RKO (cell line): ENCODE measurements at regions not wholly inside any gene's neighbourhood (a gene's known extent, or its start where the extent isn't known, plus 50 kb on each side); places are given as distances from the start of the nearest gene placed in this dataset.

Experiments
- DNase-seq: peaks from one replicate; pipeline ENCODE4 v3.0.0-alpha.2; 2016; ENCODE audit warnings: low spot score

DNA sequence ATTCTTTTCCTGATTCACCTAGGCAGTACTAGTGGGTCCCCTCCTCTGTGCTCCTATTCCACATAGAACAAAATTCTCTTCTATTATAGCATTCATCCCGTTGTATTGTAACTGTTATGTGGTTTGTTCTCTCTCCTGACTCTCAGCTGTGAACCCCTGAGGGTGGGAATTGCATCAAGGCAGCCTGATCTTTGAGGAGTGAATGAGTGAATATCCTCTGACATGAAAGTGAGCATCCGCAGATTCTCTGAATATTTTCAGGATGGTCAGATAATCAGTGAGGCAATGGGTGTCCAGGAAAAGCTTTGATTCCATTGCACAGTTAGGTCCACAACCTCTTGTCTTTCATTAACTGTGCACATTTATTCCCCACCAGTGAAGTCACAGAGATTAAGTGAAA lies 67.6 kb upstream of the SLC22A23 start:
- no peak for DNase-seq

DNA sequence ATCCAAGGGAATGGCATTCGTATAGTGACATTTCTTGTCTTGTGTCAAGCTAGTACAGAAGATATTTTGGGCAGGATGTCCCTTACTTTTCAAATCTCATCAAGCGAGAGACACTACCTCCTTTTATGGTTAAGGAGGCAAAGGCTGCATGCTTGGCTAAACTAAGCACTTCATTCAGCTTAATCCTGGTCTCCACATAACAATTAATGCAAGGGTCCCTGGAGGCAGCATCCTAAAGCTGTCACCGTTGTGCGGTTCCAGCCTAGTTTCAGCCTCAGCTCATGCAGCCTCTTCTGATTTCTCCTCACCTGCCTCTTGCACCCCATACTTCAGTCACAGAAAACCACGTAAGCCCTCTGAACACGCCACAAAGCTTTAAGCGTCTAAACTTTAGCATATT lies 67.1 kb upstream of the SLC22A23 start:
- DNase-seq = no peak

DNA sequence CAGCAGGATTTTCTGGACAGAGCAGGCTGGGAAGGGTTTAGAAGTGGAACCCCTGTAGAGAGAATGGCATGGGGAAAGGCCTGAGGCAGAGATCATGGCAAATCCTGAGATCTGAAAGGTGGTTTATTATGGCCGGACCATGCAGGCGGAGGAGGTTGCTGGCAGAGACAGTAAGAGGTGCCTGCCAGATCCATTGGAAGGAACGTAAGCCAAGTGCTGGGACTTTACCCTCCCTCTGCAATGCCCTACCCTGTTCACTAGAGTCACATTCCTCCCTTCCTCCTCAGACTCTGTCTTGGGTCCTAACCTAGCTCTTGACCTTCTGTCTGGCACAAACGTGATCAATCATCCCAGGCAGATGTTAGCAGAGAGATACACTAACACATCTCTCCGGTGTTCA lies 66.4 kb upstream of the SLC22A23 start:
- no peak for DNase-seq

DNA sequence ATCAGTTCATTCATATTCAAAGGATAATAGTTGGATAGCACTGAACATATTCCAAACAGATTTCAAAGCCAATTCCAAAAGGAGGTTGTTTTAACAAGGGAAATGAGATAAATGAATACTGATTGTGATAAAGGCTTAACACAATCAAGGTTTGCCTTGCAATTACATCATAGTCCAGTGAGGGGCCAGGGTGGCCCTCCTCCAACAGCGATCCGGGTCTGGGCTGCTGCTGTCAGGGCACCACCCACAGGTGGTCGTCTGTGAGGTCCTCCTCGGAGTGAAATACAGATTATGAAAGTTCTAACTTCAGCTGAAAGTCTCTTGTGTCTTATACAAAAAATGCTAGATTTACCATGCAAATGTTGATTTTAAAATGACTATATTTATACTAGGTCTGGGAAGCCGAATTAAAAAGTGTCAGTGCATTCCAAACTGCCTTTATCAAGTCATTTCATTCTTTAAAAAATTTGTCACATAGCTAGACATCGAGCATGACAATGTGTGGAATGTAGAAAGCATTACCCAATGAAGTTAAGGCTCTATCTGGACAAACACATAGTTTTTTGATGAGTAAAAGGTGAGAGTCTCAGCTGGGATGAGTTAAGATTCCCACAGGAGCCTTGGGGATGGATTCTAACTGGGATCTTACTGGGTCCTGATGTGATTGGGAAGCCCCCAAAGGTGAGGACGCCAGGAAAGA lies 65.9 kb upstream of the SLC22A23 start:
- DNase-seq = no peak

DNA sequence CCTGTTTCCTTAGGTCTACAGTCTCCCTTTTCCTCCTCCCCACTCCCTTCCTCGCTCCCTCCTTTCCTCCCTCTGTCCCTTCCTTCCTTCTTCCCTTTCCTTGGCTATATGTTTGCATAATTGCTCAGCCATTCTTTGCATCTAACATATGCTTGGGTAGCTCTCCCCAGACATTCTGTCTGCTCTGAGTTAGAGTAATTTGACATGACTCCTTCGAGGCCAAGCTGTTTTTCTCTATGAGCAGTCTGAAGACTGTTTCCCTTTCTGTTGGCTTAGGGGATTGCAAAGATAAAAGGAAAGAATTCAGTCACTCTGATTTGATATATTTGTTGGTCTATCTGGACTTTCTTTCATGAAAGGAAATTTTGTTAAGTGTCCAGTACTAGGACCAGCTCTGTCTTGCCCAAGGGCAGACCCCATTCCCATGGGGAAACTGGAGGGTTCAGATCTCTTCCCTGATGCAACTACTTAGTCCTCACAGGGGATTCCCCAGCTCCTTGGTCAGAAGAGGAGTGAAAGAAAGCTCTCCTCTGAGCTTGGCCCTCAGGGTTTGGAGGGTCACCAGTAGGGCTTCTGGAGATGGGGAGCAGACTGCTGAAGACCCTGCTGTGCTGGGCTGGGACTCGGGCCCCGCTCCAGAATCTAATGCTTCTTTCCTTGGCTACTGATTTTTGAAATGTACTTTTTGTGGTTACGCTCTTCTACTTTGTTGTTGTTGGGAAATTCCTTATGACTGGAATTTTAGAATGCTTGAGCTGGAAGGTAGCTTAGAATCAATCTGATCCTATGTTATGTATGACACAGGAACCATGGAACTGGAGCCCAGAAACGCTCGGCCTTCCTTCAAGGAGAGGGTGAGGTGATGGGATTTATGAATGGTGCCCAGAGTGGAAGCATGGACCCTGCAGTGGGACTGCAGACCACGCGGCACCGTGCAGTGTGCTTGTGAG lies 63.7 kb upstream of the SLC22A23 start:
- DNase-seq = no peak

DNA sequence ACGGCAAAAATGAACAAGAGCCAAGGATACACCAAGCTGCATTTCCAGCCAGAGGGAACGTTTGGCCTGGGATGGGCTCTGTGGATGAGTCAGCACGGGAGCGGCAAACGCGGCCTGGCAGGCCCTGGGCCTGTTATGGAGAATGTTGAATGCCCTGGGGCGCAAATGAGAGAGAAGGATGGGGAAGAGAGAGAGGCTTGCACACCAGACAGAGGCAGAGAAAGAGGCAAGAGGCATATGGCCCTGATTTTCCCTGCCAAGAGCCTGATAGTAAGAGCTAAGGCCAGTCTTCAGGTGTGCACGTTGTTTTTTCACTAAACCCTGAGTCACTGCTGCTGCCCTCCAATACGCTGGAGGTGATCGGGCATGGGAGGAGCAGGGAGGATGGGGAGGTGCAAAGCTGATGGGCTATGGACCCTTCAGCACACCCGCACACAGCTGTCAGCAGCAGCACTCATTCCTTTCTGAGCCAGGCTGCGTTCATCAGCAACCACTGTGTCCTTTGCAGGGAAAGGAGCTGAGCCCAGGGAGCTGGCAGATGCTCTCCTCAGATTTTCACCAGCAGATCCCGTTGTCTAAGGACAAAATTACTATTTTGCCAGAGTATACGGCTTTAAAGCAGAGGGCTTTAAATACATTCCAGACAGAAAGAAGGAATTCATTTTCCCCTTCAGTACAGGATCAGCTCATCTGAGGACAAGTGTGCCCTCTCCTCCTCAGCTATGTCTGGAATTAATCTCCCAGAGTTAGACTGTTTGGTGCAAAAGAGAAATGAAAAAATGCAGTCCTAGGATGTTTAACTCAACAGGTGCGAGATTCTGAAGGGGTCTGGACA lies 61.7 kb upstream of the SLC22A23 start:
- DNase-seq = no peak

DNA sequence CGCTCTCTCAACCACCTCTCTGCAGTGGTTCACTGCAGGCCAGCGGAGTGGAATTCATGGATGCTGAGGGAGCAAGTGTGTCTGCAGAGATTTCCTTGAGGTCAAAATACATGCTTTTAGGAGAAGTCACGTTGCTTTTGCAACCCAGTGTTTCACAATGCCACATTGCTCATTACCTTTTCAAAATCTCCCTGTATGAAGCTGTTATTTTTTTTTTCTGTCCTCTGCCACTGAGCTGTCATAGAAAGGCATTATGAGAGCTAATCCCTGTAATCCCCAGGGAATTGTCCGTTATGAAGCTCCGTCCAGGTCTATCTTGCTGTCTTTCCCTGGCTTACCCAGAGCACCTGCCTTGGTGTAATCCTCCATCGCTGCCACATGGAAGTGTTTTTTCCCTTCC lies 60.5 kb upstream of the SLC22A23 start:
- no peak for DNase-seq

DNA sequence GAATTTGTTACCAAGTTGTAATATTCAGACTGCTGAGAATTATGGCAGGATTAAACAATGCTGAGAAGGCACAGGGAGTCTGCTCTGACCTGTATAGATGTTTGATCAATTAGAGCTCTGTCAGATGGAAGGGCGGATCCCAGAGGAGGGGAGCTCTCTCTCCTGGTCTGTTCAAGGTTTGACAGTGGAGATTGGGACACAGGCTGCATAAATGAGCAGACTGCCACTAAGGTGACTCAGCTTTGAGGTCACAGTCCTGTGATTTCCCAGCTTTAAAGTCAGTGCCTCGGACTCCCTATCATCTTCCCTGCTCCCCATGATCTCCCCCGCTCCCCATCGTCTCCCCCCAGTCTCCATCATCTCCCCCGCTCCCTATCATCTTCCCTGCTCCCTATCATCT lies 59.2 kb upstream of the SLC22A23 start:
- DNase-seq = no peak

DNA sequence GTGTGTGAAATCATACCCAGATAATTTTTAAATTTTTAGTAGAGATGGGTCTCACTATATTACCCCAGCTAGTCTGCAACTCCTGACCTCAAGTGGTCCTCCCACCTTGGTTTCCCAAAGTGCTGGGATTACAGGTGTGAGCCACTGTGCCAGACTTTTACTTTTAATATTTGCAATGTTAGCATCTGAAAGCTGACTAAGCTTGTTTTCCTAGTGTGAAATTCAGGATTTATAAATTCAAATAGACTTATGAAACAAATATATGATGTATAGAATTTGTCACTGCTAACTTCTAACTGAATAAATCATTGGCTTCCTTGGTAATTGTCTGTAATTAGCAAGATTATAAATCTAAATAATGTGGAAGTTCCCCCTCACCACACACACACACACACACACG lies 58.8 kb upstream of the SLC22A23 start:
- DNase-seq = no peak

DNA sequence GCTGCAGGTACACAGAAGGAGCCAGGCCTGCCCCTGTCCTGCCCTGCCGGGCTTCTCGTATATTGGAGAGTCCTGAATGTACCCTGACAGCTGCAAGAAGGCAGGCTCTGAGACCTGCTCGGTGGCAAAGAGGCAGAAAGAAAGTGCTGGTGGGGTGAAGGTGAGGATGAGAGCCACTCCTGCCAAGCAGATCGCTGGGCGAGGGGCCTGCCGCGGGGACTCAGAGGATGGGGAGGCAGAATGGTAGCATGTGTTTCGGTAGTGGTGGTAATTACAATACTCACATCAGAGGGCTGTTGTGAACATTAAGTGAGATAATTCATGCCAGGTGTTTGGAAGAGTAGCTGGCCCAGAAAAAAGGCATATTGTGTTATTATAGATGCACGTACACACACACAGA lies 56.6 kb upstream of the SLC22A23 start:
- no peak for DNase-seq

DNA sequence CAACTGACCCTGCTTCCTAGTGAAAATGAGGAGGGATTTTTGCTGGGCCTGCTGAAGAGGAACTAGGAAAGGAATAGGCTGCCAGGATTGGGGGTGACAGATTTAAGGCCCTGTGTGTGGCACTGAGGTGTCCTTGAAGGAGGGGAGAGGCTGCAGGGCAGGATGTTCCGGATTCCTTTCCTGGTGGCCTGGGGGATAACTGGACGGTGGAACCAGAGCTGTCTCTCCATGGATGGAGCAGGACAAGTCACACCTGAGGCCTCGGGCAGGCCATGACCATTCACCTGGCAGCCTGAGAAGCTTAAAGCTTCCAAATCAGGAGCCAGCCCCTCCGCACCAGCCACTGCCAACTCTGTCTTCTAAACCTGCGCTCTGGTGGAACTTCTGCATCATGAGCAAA lies 56.0 kb upstream of the SLC22A23 start:
- DNase-seq = no peak

DNA sequence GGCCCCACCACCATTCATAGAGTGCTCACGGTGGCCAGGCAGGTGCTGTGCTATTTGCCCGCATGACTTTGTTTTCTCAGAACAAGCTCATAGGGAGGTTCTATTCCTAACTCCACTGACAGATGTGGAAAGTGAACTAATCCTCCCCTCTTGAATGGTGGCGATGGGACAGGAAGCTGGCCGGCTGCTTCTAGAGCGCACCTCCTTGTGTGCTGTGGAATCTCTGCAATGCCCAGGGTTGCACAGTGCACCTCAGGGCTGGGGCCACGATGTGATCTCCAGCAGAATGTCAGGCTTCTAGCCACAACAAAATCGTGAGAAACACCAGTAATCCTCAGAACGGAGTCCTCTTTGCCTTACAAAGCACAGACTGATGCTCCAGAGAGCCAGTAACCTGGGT lies 53.8 kb upstream of the SLC22A23 start:
- DNase-seq = no peak

DNA sequence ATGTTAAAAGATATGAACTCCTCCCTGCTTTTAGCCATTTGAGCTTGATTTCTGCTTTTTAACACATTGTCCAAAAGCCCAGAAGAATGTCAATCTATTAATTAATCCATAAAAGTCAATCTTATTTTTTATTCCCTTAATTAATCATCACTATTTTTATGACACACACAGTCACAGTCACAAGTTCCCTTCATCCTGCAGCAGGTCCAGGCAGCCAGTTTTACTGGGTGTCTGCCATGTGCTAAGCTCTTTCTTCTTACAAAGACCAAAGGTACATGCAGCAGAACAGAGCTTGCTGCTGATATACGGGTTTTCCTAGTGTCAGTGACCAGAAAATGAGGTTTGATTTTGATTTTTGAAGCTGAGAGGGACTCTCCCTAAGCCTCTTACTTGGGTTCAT lies 53.3 kb upstream of the SLC22A23 start:
- DNase-seq = no peak

DNA sequence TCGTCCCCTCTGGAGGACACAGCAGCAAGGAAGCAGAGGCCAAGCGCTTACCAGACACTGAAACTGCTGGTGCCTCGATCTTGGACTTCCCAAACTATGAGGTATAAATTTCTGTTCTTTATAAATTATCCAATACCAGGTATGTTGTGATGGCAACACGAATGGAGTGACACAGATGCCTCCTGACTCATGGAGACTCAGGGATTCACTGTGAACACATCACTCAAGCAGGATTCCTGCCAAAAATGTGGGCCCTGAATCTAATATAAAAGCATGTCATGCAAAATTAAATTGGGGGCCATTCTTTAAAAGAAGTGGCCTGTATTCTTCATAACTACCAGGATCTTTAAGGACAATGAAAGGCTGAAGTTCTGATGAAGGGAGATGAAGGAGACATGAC lies 52.5 kb upstream of the SLC22A23 start:
- peak; percentile 40 for DNase-seq

DNA sequence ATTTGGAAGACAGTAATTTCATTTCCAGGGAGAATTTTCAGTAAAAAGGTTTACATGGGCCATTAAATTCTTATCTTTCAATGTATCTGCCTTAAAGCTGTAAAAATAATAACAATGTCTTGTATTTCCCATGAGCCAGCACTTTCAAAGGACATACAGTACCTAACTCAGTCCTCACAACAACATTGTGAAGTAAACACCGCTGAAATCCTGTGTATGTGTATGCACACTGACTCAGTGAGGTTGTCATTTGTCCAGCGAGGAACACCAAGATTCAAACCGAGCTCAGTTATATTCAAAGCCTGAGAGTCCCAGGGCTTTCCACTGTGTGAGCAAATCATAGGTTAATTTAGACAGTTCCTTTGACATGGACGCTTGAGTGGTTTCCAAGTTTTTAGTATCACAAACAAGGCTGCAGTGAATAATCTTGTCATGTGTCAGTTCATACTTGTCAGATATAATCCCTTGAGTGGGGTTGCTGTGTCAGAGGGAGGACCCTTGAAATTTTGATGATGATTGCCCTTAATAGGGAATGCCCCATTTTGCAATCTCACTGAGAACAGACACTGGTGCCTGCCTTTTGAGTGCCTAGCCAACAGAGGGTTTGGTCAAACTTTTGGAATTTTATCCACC lies 50.0 kb upstream of the SLC22A23 start:
- DNase-seq = no peak
